LNCaP clone FGC (cell line): ENCODE measurements at regions not wholly inside any gene's neighbourhood (a gene's known extent, or its start where the extent isn't known, plus 50 kb on each side); places are given as distances from the start of the nearest gene placed in this dataset.

Source experiments
- DNase-seq: peaks from one replicate; pipeline ENCODE4 v3.0.0-alpha.2; 2011; ENCODE audit warnings: low read depth
- H3K4me3 ChIP-seq: 2 replicates; pipeline ENCODE4 v1.5.1; 2011; ENCODE audit warnings: mild to moderate bottlenecking, low read depth, low read length, control low read depth
- TF ChIP-seq, protein P1 (sequence below): IDR thresholded peaks from 2 replicates; pipeline ENCODE4 v1.5.1; 2012; ENCODE audit warnings: mild to moderate bottlenecking; ENCODE audit not compliant: control insufficient read depth, insufficient read depth; ENCODE audit errors: extremely low read depth

DNA sequence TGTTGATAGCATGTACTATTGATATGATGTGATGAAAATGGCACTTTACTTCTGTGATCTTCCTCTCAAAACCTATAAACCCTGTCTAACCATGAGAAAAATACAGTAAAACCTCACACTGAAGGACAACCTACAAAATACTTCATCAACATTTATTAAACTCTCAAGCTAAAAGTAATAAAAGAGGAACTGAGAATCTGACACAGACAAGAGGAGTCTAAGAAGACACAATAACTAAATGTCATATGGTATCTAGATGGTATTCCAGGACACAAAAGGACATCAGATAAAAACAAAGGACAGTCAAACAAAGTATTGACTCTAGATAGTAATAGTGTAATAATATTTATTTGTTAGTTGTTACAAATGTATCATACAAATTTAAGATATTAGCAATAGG is 655.3 kb downstream of the SH3BGRL start:
- no peak for DNase-seq
- TF ChIP-seq, protein P1, sequence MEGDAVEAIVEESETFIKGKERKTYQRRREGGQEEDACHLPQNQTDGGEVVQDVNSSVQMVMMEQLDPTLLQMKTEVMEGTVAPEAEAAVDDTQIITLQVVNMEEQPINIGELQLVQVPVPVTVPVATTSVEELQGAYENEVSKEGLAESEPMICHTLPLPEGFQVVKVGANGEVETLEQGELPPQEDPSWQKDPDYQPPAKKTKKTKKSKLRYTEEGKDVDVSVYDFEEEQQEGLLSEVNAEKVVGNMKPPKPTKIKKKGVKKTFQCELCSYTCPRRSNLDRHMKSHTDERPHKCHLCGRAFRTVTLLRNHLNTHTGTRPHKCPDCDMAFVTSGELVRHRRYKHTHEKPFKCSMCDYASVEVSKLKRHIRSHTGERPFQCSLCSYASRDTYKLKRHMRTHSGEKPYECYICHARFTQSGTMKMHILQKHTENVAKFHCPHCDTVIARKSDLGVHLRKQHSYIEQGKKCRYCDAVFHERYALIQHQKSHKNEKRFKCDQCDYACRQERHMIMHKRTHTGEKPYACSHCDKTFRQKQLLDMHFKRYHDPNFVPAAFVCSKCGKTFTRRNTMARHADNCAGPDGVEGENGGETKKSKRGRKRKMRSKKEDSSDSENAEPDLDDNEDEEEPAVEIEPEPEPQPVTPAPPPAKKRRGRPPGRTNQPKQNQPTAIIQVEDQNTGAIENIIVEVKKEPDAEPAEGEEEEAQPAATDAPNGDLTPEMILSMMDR: no peak
- H3K4me3 ChIP-seq: no peak overlapping the region

DNA sequence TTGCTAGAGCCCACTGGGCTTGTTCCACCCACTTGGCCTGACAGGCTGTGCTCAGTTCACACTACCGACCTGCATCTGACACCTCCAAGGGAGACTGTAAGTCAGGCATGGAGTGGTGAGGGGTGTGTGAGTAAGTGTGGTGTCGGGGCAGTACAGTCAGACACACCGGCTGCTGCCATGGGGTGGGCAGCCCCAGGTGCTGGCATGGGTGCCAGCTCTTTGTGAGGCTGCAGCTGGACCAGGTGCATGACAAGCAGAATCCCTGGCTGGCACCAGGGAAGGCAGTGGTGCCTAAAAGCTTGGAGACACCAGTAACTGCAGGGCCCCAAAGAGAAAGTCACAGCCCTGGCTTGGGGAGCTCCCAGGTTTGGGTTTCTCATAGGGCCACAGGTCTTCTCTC is 665.0 kb downstream of the SH3BGRL start:
- TF ChIP-seq, protein P1: no peak
- H3K4me3 ChIP-seq: no peak overlapping the region
- no peak for DNase-seq

- TF ChIP-seq, protein P1: no peak
- H3K4me3 ChIP-seq: no peak overlapping the region
- no peak for DNase-seq
Observed at GRCh38 chrX:81868979-81869378, 667.1 kb downstream of the SH3BGRL start.

DNA sequence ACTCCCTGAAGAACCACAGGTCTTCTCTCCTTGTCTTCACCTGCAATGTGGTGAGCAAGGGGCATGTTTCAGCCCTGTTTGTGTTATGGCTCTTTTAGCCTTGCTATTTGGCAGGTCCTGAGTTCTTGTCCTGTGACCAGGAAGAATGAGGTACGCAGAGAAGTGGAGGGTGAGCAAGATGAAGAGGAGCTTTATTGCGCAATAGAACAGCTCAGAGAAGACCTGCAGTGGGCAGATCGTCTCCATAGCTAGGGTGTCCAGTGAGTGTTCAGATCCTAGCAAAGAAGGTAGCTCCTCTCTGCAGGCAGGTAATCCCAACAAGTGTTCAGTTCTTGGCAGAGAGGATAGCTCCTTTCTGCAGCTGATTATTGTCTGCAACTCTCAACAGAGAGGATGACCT is 672.9 kb downstream of the SH3BGRL start:
- H3K4me3 ChIP-seq: no peak overlapping the region
- no peak for DNase-seq
- TF ChIP-seq, protein P1: no peak

DNA sequence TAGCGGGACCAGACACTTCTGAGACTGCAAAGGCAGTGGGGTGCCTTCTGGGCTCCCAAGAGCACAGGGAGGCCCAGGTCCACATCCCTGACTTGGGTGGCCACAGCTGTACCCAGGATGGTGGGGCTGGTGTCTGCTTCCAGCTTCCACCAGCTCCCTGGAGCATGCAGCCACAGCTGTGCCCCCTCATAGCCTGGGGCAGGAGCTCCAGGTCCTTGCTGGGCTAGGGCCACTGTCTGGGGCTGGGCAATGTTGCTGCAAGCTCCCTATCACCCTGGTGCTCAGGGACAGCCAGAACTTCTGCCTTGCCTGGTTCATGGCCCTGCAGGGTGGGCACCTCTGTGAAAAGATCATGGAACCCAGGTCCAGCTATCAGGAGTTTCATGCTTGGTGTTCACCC is 673.9 kb downstream of the SH3BGRL start:
- H3K4me3 ChIP-seq: no peak overlapping the region
- TF ChIP-seq, protein P1: no peak
- no peak for DNase-seq

DNA sequence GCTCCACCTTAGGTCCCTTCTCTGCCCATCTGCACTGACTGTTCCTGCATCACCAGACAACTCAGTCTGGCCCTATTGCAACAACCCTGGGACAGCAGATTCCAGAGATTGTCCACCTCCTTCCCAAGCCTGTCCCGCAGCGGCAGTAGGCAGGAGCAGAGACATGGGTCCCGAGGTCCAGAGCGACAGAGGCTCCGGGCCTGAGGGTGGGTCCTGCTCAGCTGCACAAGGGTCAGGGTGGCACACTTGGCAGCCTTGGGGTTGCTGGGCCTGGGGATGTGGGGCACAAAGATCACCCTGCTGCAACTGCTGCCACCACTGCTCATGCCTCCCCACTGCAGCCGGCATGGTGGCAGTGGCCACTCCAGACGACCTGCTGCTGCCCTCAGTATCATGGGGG is 674.5 kb downstream of the SH3BGRL start:
- H3K4me3 ChIP-seq: no peak overlapping the region
- TF ChIP-seq, protein P1: no peak
- DNase-seq: no peak

DNA sequence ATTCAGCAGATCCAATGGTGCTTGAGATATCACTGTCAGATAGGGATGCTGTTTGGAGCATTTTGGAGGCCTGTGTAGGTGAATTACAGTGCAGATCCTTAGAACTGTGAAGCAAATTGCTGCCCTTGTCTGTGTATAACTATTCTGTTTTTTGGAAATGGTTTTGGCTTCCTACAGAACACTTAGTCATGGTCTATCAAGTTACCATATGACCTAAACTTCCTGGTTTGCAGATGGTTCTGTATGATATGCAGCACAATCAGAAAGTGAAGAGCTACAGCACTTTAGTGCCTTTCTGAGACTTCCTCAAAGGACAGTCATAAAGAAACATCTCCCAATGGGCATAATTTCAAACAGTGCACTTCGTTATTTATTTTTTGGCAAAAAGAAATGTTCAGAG is 688.6 kb downstream of the SH3BGRL start:
- no peak overlapping the region for H3K4me3 ChIP-seq
- DNase-seq: no peak
- TF ChIP-seq, protein P1: no peak
